ENCODE measurements at regions not wholly inside any gene's neighbourhood (a gene's known extent, or its start where the extent isn't known, plus 50 kb on each side); places are given as distances from the start of the nearest gene placed in this dataset.

DNA sequence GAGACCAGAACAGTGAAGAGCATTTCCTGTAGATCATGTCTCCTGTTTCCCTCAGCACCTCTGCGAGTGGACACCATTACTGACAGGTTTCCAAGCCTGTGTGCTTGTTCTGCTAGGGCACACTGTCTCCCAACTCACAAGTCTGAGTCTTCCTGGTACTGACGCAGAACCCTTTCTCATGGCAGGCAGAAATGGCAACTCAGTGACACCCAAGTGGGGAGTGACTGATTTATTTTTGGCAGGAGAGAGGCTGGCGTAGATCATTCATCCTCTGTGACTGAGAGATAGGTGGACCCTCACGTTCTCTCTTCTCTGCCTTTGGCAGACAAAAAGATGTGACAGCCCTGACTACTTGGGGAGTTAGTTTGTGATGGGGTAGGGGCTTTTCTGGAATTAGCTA, 183.4 kb downstream of the RFC3 start:
- DNase-seq (ENCODE audit: low read depth in 1 of 2, low spot score in 1 of 2): no peak

GRCh38 chr13:34002141-34002540, 184.2 kb downstream of the RFC3 start:
- DNase-seq (ENCODE audit: low read depth in 1 of 2, low spot score in 1 of 2): no peak

GRCh38 chr13:34002924-34003323, 185.0 kb downstream of the RFC3 start:
- DNase-seq (ENCODE audit: low read depth in 1 of 2, low spot score in 1 of 2): no peak

DNA sequence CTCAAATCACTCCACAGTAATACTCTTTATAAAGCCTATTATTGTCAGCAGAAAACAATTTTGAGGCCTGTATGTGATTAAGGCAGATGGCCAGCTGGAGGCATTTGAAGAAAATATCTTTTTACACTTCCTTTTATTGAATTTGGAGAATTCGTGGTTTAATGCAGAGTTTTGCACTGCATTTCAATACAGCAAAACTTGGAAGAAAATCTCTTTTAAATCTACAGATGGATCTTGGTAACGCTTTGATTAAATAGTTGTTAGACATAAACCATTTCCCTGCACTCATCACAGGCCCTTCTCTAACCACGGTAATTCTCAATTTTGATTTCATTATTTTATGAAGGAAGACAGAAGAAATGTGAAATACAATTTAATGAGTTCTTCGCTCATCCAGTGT, 185.7 kb downstream of the RFC3 start:
- no peak for DNase-seq (ENCODE audit: low read depth in 1 of 2, low spot score in 1 of 2)

DNA sequence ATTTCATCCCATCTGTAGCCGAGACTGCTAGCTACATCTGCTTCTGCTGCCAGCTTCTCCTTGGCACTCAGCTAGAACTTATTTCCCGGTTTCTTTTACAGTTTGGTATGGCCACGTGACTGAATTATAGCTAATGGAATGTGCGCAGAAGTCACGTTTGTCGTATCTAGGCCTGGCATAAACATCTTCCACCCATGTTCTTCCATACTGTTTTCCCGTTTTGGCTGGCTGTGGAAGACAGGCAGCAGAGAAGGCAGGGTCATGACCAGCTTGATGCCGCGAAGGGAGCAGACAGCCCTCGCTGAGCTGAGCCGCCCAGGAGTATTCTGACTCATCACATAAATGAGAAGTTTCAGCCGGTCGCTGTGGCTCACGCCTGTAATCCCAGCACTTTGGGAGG, 186.7 kb downstream of the RFC3 start:
- DNase-seq (ENCODE audit: low read depth in 1 of 2, low spot score in 1 of 2): no peak

DNA sequence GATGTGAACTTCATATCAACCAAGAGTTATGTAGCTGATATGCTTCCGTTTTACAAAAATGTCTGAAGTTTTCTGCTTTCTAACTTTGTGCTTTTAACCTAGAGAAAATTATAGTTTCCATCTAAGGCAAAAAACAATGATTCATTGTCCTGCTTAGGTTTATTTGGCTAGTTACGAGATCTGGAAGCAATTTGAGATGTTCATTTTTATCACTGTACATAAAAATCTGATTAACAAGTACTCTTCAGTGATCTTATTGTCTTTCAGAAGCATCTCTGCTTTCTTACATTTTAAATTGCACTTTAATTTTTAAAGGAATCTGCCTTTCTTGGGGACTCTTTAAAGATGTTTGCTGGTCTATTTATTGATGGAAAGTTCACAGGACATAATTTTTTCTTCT, 188.1 kb downstream of the RFC3 start:
- no peak for DNase-seq (ENCODE audit: low read depth in 1 of 2, low spot score in 1 of 2)

DNA sequence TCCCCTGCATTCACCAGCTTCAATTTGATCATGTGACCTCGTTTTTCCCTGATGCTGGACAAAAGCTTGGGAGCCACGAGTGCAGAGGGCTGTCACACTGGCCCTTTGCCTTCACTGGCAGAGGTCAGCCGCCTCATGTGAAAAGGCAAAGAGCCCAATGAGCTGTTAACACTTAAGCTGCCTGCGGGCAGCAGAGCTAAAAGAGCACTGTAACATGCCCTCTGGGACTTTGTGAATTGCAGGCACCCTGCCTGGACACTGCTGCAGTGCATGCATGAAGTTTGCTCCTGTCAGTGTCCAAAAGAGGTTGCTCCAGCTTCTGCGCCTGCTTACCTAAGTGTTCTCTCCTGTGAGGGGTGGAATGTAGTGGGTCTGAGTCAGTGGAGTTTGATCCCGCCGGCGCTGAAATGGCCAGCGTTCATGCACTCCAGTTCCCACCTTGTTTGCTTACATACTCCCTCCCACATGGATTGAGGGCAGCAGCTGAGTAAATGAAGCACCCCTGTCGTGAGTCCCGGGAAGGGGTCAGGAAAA, 193.7 kb downstream of the RFC3 start:
- DNase-seq (ENCODE audit: low read depth in 1 of 2, low spot score in 1 of 2): no peak

- no peak for DNase-seq (ENCODE audit: low read depth in 1 of 2, low spot score in 1 of 2)
These were observed 194.4 kb downstream of the RFC3 start for GRCh38 chr13:34012382-34012781.

- DNase-seq (ENCODE audit: low read depth in 1 of 2, low spot score in 1 of 2): no peak
These were observed 195.1 kb downstream of the RFC3 start for GRCh38 chr13:34013061-34013460.

DNA sequence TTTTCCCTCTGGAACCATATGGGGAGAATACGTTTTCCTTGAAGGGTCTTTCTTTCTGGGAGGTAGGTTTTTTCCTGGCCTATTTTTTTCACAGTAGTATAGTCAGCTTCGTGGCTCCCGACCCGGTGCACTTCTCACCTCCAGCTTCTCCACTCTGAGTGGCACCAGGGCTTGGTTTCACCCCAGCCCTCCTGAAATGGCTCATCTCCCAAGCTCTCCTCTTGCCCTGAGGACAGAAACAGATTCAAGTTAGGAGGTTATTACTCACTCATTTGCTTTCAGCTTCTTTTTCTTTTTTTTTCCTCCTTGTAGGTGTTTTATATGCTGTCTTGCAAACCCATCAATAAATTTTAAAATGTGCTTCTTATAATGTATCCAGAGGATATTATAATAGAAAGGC, 199.3 kb downstream of the RFC3 start:
- no peak for DNase-seq (ENCODE audit: low read depth in 1 of 2, low spot score in 1 of 2)

DNA sequence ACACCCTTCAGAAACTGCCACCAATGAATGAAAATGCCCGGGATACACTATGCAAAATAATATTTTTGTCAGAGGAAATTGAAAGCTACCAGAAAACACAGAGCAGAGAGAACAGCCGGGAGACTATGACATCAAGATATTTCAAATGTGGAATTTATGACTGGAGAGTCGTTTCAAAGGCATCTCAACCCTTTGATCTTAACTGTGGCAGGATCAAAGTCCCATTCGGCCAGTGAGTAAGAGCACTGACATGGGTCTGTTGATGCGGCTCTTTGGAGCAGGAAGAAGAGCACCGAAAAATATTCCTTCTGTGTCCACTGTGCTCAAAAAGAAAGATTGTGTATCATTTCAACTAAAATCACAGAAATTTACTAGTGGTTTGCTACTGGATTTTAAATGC, 201.9 kb downstream of the RFC3 start:
- no peak for DNase-seq (ENCODE audit: low read depth in 1 of 2, low spot score in 1 of 2)

- no peak for DNase-seq (ENCODE audit: low read depth in 1 of 2, low spot score in 1 of 2)
These were observed 202.4 kb downstream of the RFC3 start for GRCh38 chr13:34020388-34020787.

DNA sequence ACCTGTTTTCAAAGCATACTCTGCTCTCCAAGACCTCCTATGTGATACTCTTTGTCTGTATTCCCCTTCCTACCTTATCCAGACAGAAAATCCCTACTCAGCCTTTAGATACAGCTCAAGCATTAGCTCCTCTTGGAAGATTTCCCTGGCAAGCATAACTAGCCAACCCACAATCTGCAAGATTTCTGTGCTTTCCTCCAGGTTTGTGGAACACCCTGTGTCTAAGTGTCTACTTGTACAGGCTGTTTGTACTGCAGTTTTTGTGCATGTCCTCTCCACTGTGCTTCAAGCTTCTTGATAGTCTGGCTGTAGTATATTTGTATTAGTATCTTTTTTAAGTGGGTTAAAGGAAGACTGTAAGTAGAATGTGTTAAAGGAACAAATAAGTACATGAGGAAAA, 203.7 kb downstream of the RFC3 start:
- DNase-seq (ENCODE audit: low read depth in 1 of 2, low spot score in 1 of 2): no peak

DNA sequence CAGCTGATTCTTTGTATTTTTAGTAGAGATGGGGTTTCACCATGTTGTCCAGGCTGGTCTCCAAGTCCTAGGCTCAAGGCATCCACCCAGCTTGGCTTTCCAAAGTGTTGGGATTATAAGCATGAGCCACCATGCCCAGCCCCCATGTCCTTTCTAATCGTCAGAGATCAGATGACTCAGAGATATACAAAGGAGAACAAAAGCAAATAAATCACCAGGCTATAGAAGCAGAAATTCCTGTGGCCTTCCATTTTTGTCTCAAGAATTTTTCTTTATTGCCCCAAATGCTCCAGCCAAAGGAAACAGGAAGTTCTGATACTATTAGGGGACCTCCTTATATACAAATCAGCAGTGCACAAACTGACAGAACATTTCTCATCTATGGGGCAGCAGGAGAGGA, 207.8 kb downstream of the RFC3 start:
- DNase-seq (ENCODE audit: low read depth in 1 of 2, low spot score in 1 of 2): no peak

DNA sequence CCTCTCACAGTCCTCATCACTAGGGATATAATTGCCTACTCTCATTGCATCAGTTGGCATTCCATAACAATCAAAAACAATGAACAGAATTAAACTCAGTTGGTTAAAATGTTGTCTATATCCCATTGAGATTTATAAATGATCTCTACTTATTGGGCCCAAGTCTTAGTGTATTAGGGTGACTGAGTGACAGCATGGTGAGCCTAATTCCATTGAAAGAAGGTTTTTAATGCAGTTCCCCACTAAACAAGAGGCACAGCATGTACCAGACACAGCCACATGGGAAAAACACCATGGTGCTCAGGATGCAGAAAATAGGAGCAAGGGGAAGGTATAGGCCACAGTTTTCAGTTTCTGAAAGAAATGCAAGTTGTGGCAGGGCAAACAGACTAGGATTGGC, 208.4 kb downstream of the RFC3 start:
- DNase-seq (ENCODE audit: low read depth in 1 of 2, low spot score in 1 of 2): no peak

DNA sequence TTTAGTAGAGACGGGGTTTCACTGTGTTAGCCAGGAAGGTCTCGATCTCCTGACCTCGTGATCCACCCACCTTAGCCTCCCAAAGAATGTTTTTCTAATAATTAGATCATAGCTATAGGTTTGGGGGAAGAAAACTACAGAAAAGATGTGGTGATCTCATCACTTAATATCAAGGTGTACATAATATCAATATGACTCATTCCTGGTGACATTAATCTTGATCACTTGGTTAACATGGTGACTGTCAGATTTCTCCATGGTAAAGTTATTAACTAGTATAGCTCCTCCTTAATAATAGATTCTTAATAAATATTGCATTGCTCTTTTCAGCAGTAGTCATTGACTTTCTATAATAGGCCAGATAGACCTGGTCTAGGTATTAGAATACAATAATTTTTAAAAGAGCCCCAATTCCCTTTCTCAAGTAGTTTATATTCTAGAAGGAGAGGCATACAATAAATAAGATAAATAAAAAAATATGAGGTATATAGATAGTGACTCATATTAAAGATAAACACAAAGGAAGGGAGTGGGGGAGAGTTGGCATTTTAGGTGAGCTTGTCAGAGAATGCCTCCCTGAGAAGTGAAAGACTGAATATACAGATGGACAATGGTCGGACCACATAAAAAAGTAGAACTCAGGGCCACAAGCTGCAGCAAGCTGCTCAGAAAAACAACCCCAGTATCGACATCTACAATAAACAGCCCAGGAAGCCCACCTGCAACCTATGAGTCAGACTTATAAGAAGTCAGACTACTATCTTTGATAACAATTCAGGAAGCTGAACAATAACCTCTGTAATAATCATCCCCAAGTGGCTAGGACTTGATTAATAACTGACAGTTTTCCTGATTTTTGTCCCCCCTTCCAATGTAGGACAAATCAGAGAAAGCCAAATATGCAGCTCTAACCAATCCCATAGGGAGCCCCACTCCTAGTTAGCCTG, 210.8 kb downstream of the RFC3 start:
- DNase-seq (ENCODE audit: low read depth in 1 of 2, low spot score in 1 of 2): no peak

- no peak for DNase-seq (ENCODE audit: low read depth in 1 of 2, low spot score in 1 of 2)
These were observed 212.8 kb downstream of the RFC3 start for GRCh38 chr13:34030782-34031181.

GRCh38 chr13:34031610-34032009, 213.7 kb downstream of the RFC3 start:
- no peak for DNase-seq (ENCODE audit: low read depth in 1 of 2, low spot score in 1 of 2)

GRCh38 chr13:34034411-34034810, 216.5 kb downstream of the RFC3 start:
- no peak for DNase-seq (ENCODE audit: low read depth in 1 of 2, low spot score in 1 of 2)

- DNase-seq (ENCODE audit: low read depth in 1 of 2, low spot score in 1 of 2): no peak
These were observed 217.2 kb downstream of the RFC3 start for GRCh38 chr13:34035178-34035577.

DNA sequence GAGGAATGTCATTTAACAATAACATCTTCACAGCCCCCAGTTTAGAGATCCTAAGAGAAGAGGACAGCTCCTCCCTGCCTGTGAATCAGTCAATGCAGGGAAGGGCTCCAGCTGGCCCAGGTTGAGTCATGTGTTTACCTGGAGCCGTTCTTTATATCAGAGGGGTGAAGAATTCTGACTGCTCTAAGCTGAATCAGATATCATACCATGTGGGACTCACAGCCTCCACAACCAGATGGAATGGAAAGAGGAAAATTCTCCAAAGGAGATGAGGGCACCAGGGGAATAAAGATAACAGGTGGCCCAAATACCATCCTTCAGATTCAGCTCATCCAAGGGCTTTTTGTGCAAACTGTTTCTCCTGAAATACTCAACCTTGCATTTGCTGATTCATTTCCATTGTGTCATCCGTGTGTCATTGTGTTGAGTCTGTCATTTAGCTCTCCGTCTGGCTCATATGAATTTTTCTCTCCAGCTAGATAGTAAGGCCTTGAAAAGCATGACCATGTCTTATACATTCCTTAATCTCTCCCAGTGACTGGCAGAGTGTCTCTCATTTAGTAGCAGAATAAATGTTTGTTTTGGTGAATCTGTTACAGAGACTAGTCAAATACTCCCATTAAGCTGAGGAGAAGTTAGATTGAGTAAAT, 217.9 kb downstream of the RFC3 start:
- DNase-seq (ENCODE audit: low read depth in 1 of 2, low spot score in 1 of 2): no peak

Data from stimulated activated CD4-positive, alpha-beta T cell treated with anti-CD3 and anti-CD28 coated beads, Interleukin-15, amount 100 ng/mL, for 1 hour (primary cell).